A673 (cell line): ENCODE measurements at regions not wholly inside any gene's neighbourhood (a gene's known extent, or its start where the extent isn't known, plus 50 kb on each side); places are given as distances from the start of the nearest gene placed in this dataset.

Source experiments
- EZH2 ChIP-seq: fragments of 200-600 bp; sonication (generic); IDR thresholded peaks from 2 replicates; pipeline ENCODE4 v1.6.1; 2017; ENCODE audit warnings: borderline replicate concordance, low read depth, mild to moderate bottlenecking, mixed read lengths, antibody characterized with exemption, low read length; ENCODE audit not compliant: poor library complexity, severe bottlenecking
- TF ChIP-seq, protein P1 (sequence below): fragments of 300-800, 200-600 bp; sonication (generic); conservative IDR thresholded peaks from 2 replicates; pipeline ENCODE4 v1.5.1; 2017; ENCODE audit warnings: low read depth, mild to moderate bottlenecking, antibody characterized with exemption, low read length, moderate library complexity, mixed read lengths

DNA sequence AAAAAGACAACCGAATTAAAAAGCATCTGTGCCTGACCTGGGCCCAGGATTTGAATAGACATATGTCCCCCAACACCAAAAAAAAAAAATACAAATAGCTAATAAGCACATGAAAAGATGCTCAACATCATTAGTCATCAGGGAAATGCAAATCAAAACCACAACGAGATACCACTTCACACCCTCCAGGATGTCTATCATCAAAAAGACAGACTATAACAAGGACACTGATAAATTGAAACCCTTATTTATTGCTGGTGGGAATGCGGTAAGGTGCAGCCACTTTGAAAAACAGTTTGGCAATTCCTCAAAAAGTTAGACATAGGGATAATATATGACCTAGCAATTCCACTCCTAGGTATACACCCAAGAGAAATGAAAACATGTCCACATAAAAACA is 72.3 kb upstream of the CAMK1G start:
- TF ChIP-seq, protein P1, sequence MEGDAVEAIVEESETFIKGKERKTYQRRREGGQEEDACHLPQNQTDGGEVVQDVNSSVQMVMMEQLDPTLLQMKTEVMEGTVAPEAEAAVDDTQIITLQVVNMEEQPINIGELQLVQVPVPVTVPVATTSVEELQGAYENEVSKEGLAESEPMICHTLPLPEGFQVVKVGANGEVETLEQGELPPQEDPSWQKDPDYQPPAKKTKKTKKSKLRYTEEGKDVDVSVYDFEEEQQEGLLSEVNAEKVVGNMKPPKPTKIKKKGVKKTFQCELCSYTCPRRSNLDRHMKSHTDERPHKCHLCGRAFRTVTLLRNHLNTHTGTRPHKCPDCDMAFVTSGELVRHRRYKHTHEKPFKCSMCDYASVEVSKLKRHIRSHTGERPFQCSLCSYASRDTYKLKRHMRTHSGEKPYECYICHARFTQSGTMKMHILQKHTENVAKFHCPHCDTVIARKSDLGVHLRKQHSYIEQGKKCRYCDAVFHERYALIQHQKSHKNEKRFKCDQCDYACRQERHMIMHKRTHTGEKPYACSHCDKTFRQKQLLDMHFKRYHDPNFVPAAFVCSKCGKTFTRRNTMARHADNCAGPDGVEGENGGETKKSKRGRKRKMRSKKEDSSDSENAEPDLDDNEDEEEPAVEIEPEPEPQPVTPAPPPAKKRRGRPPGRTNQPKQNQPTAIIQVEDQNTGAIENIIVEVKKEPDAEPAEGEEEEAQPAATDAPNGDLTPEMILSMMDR, result no peak
- TF ChIP-seq EZH2, result no peak
